ENCODE measurements at regions not wholly inside any gene's neighbourhood (a gene's known extent, or its start where the extent isn't known, plus 50 kb on each side); places are given as distances from the start of the nearest gene placed in this dataset.

DNA sequence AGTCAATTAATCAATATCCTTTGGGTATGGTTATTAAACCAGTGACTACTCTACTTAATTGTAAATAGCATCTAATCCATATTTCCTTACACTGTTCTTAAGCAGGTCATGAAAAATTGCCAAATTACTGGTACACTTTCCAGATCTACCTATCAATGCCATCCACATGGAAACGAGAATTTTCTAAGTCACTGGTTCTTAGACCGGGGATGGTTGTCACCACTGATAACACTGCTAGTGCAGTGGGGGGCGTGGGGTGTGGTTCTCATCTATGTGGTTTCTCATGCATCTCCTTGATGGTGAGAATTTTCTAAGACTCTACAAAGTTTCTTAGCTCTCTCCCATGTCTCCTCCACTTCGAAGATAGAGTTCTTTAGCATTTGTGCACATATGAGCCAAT lies 63.7 kb upstream of the COG2 start:
- no peaks in the 10 kb centered on the region for H3F3A ChIP-seq (replicated peaks; ENCODE audit: insufficient read depth)
- CTCF ChIA-PET, result interaction anchor here (2.2 kb wide), 1 partner anchor 10 kb away, joined by 6 read pairs; no protein-coding TSS in a partner anchor
- H3K4me2 ChIP-seq, result no peak overlapping the region
- H3K79me2 ChIP-seq (ENCODE audit: insufficient read depth), result no peaks in the 10 kb centered on the region
- no peaks in the 10 kb centered on the region for H3K27me3 ChIP-seq (ENCODE audit: insufficient read depth)
- H3K4me3 ChIP-seq (ENCODE audit: low read depth in 2 of 2, low read length in 1 of 2), result no peak overlapping the region
- H3K27ac ChIP-seq (ENCODE audit: low read depth in 2 of 2, low read length in 1 of 2), result no peak overlapping the region
- no peaks in the 10 kb centered on the region for H4K20me1 ChIP-seq (ENCODE audit: insufficient read depth)
- no peak overlapping the region for H2AFZ ChIP-seq (ENCODE audit: low read depth)
- H3K9me3 ChIP-seq, result no peaks in the 10 kb centered on the region
- H3K9me2 ChIP-seq, result no peaks in the 10 kb centered on the region
- DNase-seq, result no peak
- WGBS (ENCODE audit: low lambda C conversion rate), result 0% methylated on average over 4 of the region's 4 CpGs
- TF ChIP-seq FOXJ3 (CRISPR knock-in tag; IDR thresholded peaks at IDR 0.05) (no peak), SIN3A (IDR thresholded peaks at IDR 0.05; ENCODE audit: borderline replicate concordance, low read depth, low read length) (no peak), TEAD4 (IDR thresholded peaks at IDR 0.05; ENCODE audit: borderline replicate concordance, insufficient read depth) (no peak), TAF1 (IDR thresholded peaks at IDR 0.05; ENCODE audit: borderline replicate concordance, low read depth, low read length) (no peak), SMC3 (IDR thresholded peaks at IDR 0.05; ENCODE audit: low read depth, low read length) (no peak), MEF2A (IDR thresholded peaks at IDR 0.05; ENCODE audit: borderline replicate concordance, low read depth) (no peak), RAD21 (IDR thresholded peaks at IDR 0.05; ENCODE audit: low read length) (no peak), RXRA (IDR thresholded peaks at IDR 0.05; ENCODE audit: borderline replicate concordance, low read depth) (no peak), FOXM1 (IDR thresholded peaks at IDR 0.05; ENCODE audit: low read depth) (no peak), GATA2 (CRISPR knock-in tag; IDR thresholded peaks at IDR 0.05) (no peak), NFIC (IDR thresholded peaks at IDR 0.05; ENCODE audit: borderline replicate concordance) (no peak), ELF1 (IDR thresholded peaks at IDR 0.05) (no peak), YY1 (IDR thresholded peaks at IDR 0.05; ENCODE audit: low read depth) (no peak), GABPA (IDR thresholded peaks at IDR 0.05; ENCODE audit: low read depth) (no peak)
- TF ChIP-seq, protein P1, sequence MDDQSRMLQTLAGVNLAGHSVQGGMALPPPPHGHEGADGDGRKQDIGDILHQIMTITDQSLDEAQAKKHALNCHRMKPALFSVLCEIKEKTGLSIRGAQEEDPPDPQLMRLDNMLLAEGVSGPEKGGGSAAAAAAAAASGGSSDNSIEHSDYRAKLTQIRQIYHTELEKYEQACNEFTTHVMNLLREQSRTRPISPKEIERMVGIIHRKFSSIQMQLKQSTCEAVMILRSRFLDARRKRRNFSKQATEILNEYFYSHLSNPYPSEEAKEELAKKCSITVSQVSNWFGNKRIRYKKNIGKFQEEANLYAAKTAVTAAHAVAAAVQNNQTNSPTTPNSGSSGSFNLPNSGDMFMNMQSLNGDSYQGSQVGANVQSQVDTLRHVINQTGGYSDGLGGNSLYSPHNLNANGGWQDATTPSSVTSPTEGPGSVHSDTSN (IDR thresholded peaks at IDR 0.05), result no peak
- TF ChIP-seq, protein P2, sequence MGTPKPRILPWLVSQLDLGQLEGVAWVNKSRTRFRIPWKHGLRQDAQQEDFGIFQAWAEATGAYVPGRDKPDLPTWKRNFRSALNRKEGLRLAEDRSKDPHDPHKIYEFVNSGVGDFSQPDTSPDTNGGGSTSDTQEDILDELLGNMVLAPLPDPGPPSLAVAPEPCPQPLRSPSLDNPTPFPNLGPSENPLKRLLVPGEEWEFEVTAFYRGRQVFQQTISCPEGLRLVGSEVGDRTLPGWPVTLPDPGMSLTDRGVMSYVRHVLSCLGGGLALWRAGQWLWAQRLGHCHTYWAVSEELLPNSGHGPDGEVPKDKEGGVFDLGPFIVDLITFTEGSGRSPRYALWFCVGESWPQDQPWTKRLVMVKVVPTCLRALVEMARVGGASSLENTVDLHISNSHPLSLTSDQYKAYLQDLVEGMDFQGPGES (IDR thresholded peaks at IDR 0.05; ENCODE audit: low read depth, low read length), result no peak
- TF ChIP-seq, protein P3, sequence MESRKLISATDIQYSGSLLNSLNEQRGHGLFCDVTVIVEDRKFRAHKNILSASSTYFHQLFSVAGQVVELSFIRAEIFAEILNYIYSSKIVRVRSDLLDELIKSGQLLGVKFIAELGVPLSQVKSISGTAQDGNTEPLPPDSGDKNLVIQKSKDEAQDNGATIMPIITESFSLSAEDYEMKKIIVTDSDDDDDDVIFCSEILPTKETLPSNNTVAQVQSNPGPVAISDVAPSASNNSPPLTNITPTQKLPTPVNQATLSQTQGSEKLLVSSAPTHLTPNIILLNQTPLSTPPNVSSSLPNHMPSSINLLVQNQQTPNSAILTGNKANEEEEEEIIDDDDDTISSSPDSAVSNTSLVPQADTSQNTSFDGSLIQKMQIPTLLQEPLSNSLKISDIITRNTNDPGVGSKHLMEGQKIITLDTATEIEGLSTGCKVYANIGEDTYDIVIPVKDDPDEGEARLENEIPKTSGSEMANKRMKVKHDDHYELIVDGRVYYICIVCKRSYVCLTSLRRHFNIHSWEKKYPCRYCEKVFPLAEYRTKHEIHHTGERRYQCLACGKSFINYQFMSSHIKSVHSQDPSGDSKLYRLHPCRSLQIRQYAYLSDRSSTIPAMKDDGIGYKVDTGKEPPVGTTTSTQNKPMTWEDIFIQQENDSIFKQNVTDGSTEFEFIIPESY (IDR thresholded peaks at IDR 0.05; ENCODE audit: borderline replicate concordance, low read depth), result no peak
- TF ChIP-seq, protein P4, sequence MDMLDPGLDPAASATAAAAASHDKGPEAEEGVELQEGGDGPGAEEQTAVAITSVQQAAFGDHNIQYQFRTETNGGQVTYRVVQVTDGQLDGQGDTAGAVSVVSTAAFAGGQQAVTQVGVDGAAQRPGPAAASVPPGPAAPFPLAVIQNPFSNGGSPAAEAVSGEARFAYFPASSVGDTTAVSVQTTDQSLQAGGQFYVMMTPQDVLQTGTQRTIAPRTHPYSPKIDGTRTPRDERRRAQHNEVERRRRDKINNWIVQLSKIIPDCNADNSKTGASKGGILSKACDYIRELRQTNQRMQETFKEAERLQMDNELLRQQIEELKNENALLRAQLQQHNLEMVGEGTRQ (IDR thresholded peaks at IDR 0.05; ENCODE audit: borderline replicate concordance, low read depth, low read length), result no peak
- TF ChIP-seq, protein P5, sequence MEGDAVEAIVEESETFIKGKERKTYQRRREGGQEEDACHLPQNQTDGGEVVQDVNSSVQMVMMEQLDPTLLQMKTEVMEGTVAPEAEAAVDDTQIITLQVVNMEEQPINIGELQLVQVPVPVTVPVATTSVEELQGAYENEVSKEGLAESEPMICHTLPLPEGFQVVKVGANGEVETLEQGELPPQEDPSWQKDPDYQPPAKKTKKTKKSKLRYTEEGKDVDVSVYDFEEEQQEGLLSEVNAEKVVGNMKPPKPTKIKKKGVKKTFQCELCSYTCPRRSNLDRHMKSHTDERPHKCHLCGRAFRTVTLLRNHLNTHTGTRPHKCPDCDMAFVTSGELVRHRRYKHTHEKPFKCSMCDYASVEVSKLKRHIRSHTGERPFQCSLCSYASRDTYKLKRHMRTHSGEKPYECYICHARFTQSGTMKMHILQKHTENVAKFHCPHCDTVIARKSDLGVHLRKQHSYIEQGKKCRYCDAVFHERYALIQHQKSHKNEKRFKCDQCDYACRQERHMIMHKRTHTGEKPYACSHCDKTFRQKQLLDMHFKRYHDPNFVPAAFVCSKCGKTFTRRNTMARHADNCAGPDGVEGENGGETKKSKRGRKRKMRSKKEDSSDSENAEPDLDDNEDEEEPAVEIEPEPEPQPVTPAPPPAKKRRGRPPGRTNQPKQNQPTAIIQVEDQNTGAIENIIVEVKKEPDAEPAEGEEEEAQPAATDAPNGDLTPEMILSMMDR (IDR thresholded peaks at IDR 0.05), result no peak
- no peaks in the 10 kb centered on the region for H3K4me1 ChIP-seq (ENCODE audit: control insufficient read depth in 1 of 2, insufficient read depth in 2 of 2, low read depth in 1 of 2, low read length in 1 of 2)
- no peaks in the 10 kb centered on the region for H3K36me3 ChIP-seq (replicated peaks in 1 of 2; ENCODE audit: control insufficient read depth in 1 of 2, insufficient read depth in 2 of 2, low read length in 1 of 2)
- no peak overlapping the region for H3K9ac ChIP-seq
- POLR2A ChIA-PET, result interaction anchor here (1.1 kb wide), 1 partner anchor 19 kb away, joined by 4 read pairs; no protein-coding TSS in a partner anchor
